ENCODE measurements at regions not wholly inside any gene's neighbourhood (a gene's known extent, or its start where the extent isn't known, plus 50 kb on each side); places are given as distances from the start of the nearest gene placed in this dataset.
"Not testable (repeated sequence)": the region's sequence is repeated elsewhere in the genome, so short reads cannot be mapped to it uniquely, and the experiment has no call there.

DNA sequence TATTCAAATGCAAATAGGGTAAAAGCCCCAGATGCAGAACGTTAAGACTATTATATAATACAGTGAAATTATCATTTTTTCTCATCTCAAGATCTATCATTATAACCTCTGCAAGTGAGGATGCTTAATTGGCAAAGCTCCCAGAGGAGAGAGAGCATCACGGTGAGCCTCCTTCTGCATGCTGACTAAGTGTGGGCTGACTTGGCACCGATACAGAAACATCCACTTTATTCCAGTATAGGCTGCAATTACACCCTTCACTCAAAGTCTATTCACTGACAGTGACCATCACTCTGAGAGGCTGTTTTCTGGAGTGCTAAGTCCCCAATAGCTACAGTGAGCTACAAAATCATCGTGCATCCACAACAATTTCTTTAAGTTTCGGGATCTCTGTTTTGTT is 171.1 kb upstream of the NBPF9 start:
- not testable (repeated sequence) for DNase-seq (ENCODE audit: low read depth in 2 of 3, low spot score in 2 of 3)

DNA sequence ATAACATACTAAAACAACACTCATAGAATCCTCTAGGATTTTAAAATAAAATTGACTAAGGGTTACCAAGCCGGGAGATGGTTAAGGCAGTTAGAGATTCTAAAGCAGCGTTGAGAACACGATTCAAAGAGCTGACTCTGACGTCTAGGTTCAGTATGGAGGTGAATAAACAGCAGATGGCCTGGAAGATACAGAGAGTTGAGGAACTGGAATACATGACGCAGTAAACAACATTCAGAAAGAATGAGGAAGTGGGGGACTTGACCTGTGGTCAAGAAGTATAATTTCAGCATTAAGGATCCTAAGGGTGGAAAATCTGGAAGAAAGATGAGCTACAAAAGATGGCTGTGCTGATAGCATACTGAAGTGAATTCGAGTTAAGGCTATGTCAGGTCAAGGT is 172.5 kb upstream of the NBPF9 start:
- DNase-seq (ENCODE audit: low read depth in 2 of 3, low spot score in 2 of 3), result not testable (repeated sequence)

DNA sequence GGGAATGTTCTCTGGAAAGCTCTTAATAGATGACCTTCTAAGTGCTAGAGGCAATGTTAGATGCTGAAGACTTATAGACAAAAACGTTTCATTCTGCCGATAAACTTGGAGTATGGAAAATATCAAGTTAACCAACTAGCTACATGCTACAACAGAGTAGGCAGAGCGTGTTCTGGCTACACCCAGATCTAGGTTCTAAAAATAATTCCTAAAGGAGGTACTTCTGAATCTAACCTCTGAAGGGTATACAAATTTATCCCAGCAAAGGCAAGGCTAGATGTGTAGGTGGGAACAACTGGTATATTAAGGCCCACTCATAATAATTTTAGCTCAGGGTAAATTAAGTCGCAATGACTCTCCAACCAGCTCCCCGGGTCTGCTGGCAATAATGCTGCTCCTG is 173.1 kb upstream of the NBPF9 start:
- not testable (repeated sequence) for DNase-seq (ENCODE audit: low read depth in 2 of 3, low spot score in 2 of 3)

DNA sequence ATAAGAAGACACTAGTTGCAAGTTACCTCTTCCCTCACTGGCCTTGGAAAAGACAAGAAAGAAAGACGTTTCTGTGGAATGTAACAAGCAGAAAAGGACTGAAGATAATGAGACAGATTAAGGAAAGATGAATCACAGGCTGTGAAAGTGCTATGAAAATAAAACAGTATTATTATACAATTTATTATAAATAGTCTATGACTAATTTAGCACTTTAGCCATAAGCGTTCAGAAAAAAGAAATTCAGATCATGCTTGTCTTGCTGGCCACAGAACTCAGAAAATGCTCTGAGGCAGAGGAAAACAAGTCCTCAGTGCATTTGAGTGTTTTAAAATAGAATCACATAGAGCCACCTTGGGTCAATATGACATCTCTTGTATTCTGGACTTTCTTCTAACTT is 174.8 kb upstream of the NBPF9 start:
- not testable (repeated sequence) for DNase-seq (ENCODE audit: low read depth in 2 of 3, low spot score in 2 of 3)

DNA sequence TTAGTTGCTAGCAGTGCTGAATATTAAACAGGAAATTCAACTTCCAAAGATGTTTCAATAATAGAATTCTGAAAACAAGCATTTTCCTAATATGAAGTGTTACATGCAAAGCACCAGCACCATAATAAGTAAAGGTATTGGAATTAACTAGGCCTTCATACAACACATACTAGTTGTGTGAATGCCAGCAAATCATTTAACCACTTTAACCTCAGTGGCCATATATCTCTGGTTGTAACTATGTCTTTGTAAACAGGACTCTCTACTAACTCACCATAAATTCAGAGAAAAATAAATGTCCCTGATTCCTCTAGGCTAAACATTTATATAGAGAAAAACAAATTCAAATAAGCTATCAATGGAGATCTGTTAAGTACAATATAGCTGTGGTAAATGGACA is 175.7 kb upstream of the NBPF9 start:
- not testable (repeated sequence) for DNase-seq (ENCODE audit: low read depth in 2 of 3, low spot score in 2 of 3)

DNA sequence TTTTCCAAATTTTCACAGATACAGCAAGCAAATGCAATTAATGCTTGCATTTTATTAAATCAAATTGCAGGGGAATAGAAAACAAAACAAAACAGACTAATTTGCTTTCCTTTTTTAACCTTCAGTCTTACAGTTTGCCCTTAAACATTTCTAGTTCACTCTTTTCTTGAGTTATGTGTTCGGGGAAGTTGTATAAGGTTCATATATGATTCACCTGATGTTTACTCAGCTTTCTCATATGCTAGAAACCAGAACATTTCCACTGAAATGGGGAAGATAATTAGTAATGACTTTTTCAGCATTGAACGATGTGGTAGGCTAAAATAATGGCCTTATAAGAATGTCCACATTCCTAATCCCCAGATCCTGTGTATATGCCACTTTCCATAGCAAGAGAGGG is 176.2 kb upstream of the NBPF9 start:
- not testable (repeated sequence) for DNase-seq (ENCODE audit: low read depth in 2 of 3, low spot score in 2 of 3)

DNA sequence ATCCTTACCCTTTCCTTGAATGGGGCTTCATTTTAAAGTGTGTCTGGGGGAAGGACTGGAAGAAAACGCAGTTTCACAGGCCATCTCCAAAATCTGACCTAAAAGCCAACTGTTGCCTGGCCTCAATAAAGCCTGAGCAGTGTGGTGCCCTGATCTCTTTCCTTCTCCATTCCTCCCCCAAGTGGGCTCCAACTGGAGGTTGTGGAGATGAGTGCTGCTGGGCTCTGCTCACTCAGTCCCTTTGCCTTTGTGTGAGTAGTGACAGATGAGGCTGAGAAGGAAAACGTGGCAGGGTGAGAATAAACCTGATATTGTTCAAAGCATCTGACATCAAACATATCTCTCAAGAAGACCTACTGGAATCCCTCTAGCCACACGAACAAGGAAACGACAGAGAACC is 181.4 kb upstream of the NBPF9 start:
- not testable (repeated sequence) for DNase-seq (ENCODE audit: low read depth in 2 of 3, low spot score in 2 of 3)

DNA sequence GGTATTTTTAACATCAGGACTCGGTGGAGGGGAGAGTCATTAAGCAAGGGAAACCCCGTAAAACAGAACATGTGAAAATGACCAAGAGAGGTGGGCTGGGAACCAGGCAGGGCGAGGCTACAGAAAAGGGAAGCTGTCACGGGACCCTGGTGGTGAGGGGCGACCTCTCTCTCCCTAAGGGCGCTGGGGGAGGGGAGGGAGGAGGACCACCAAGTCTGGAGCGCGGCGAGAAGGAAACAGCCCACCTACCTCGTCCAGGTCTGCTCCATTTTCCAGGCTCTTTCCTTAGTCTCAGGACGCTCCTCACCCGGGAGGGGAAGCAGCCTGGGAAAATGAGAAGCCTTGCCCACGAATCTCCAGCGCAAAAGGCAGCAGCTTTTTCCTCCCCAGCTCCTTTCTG is 181.9 kb upstream of the NBPF9 start:
- DNase-seq (ENCODE audit: low read depth in 2 of 3, low spot score in 2 of 3), result not testable (repeated sequence)

DNA sequence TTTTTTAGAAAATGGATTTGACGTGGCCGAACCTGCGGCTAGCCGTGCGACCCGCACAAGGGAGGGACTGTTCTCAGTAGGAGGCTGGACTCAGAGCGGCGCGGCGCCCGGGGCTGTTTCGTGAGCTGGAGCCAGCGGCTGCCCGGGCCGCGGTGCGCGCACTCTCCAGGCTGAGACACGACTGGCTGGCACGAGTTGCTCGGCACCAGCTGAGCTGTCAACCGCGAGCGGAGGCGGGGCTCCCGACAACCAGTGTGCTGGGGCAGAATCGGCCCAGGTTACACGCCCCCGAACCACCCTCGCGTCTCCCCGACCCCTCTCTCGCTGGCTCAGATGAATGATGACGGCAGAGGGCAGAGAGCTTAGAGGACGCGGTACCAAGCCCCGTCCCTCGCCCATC is 182.3 kb upstream of the NBPF9 start:
- not testable (repeated sequence) for DNase-seq (ENCODE audit: low read depth in 2 of 3, low spot score in 2 of 3)

DNA sequence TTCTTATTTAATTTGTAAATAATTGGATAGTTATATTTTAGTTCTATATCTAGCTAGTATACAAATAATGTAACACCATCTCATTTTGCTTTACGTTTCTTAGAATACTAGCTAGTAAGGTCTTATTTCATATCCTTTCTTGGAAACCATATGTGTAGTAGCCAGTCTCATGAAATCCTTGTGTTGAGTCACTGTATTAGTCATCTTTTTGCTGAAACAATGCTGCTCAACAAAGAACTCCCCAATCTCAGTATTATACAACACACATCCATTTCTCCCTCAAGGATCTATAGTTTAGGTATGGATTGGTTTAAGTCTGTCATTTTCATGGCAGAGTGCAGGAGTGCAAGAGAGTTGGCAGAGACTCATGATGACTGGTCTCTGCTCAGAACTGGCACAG is 185.2 kb upstream of the NBPF9 start:
- not testable (repeated sequence) for DNase-seq (ENCODE audit: low read depth in 2 of 3, low spot score in 2 of 3)

DNA sequence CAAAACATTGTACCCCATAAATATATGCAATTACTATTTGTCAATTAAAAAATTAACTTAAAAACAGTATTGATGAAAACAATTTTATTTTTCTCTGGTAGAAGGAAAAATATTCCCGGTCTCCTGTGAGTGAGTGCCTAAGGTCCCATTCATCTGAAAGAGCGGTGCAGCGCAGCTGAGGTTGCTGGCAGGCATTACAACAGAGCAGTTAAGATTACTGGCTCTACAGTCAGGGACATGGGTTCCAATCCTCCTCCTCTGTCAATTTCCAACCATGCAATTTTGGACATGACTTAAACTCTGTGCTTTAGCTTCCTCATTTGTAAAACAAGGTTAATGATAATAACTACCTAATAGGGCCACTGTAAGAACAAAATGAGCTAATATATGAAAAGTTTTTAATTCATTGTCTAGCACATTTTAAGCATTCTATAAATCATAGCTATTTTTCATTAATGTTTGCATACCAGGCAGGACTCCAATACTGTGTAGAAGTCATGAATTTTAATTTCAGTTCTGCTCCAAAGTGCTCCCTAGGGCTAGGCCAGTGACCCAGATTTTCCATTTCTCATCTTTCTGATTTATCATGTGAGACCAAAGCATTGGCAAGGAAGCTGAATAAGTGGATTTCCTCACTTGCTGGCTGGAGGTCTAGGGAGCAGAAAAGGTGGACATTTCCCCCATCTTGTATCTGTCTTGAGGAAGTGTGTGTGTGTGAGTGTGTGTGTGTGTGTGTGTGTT is 174.2 kb upstream of the NBPF19 start:
- DNase-seq (ENCODE audit: low read depth in 2 of 3, low spot score in 2 of 3), result not testable (repeated sequence)

DNA sequence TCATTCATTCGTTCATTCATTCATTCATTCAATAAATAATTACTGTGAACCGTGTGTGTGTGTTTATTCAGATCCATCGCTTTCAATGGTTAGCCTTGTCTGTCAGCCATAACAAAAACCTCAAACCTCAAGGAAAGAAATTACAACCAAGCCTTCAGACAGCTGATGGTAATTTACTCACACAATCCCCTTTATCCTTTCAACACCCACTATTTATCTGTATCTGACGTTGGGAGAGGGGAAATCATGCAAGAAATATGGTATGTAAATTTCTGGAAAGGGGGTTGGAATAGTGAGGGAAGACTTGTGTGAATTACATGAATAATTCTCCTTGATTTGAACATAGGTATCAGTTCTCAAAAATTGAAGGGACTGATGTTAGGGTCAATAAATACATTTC is 173.6 kb upstream of the NBPF19 start:
- DNase-seq (ENCODE audit: low read depth in 2 of 3, low spot score in 2 of 3), result not testable (repeated sequence)

DNA sequence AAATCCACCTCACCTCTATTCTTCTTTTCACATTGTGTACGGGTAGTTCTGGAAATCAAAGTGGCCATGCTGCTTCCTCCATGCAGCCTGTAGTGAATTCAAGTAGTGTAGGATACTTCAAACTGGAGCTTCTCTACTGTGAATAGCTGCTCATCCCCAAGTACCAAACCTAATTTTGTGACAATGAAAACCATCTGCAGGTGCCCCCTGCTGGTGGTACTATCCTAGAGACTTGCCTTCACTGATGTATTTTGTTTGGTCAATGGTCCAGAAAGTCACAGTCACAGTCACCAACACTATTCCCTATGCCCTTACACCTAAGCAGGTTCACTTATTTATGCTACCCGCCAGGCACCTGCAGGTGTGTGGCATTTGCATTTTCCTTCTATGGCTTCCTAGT is 170.0 kb upstream of the NBPF19 start:
- DNase-seq (ENCODE audit: low read depth in 2 of 3, low spot score in 2 of 3), result not testable (repeated sequence)

DNA sequence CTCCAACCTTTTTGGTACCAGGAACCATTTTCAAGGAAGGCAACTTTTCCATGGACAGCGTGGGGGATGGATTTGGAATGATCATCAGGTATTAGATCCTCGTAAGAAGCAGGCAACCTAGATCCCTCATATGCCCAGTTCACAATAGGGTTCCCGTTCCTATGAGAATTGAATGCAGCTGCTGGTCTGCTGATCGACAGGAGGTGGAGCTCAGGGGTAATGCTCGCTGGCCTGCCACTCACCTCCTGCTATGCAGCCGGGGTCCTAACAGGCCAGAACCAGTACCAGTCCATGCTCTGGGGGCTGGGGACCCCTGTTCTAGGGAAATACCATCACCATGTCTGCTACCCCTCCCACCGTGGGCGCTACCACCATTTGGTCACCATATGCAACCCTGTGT is 167.2 kb upstream of the NBPF19 start:
- not testable (repeated sequence) for DNase-seq (ENCODE audit: low read depth in 2 of 3, low spot score in 2 of 3)

DNA sequence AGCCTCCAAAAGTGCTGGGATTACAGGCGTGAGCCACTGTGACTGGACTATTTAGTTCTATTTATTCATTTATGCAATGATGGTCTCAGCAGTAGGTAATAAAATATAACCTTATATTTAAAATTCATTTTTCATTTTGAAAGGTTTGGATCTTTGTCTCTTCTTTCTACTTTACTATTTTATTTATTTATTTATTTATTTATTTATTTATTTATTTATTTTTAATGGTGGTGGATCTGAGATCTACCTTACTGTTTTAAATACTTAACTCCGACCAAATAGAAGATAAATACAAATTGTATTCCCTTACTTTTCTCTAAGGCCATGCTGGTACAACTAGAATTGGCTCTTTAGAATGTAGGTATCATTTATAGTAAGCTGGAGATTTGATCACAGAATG is 159.9 kb upstream of the NBPF19 start:
- not testable (repeated sequence) for DNase-seq (ENCODE audit: low read depth in 2 of 3, low spot score in 2 of 3)

DNA sequence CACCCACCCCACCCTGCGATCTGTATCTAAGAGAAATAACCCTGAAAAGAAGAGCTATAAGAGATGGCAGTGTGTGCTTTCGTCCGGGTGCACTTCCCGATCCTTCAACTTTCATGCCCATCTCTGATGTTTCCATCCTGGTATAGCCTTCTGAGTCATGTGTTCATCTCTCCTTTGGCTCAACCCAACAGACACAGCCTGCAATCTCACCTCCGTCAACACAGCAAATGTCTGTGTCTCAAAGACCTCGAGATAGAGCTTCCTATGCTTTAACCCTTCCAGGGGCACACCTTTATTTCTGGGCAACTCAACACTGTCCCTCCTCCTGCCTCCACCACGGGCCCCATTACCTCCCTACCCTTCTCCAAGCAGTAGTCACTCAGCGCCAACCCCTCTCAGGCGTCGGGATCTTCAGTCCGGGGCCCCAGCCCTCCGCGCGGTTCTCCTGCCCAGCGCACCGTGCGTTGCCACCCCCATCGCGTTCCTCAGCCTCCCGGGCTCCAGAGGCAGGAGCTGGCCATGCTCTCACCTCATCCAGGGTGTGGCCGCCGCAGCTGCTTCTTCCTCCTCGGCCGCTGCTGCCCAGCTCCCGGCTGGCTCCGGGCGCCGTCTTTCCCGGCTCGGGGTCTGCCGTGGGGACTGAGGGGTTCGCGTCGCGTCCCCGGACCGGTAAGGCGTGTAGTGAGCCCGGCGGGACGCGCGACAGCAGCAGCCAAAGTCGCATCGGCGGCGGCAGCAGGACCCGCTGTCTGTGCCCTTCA is 153.7 kb upstream of the NBPF19 start:
- DNase-seq (ENCODE audit: low read depth in 2 of 3, low spot score in 2 of 3), result not testable (repeated sequence)

DNA sequence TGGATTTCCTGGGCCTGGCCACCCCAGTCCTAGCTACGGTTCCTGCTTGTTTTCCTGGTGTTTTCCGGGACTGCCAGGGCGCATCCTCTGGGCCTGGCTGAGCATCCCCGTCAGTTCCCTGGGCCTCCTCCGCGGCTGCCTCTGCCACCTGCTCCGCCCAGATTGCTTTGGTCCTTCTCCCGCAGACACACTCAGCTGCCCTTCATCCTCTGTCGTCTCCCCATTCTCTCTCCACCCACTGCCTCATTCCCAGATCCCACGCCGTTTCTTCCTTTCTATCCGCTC is 153.2 kb upstream of the NBPF19 start:
- not testable (repeated sequence) for DNase-seq (ENCODE audit: low read depth in 2 of 3, low spot score in 2 of 3)

DNA sequence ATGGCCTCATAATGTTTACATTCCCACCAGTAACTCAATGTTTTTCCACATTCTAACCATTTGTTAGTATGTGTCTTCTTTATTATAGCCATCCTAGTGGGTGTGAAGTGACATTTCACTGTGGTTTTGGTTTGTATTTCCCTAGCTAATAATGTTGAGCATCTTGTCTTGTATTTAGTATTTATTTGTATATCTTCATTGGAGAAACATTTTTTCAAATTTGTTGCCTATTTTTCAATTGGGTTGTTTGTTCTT is 144.8 kb upstream of the NBPF19 start:
- DNase-seq (ENCODE audit: low read depth in 2 of 3, low spot score in 2 of 3), result not testable (repeated sequence)

DNA sequence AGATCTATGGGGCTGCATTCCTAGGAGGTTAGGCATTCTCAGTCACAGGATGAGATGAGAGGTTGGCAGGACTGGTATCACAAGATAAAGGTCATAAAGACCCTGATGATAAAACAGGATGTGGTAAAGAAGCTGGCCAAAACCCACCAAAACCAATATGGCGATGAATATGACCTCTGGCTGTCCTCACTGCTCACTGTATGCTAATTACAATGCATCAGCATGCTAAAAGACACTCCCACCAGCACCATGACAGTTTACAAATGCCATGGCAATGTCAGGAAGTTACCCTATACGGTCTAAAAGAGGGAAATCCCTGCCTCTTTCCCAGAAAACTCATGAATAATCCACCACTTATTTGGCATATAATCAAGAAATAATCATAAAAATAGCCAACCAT is 138.8 kb upstream of the NBPF19 start:
- DNase-seq (ENCODE audit: low read depth in 2 of 3, low spot score in 2 of 3), result not testable (repeated sequence)

DNA sequence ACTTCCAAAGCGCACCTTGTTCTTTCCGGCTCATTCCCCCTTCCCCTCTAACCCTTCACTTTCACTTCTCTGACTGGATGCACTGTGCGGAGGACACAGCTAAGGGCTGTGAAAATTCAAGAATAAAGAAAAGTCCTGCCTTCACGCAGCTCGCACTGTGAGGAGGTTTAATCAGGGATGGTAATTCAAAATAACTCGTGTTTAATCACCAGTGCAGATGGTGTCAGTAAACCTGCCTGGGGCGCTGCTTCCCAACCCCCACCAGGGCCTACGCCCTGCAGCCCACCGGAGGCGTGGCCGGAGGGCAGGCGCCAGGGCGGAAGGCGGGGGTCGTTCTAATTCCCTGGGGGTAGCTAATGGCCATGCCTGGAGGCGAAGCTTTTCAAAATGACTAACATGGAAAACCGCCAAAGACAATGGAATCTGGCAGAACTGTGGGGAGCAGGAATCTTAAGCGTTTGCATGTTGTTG is 136.6 kb upstream of the NBPF19 start:
- not testable (repeated sequence) for DNase-seq (ENCODE audit: low read depth in 2 of 3, low spot score in 2 of 3)

DNA sequence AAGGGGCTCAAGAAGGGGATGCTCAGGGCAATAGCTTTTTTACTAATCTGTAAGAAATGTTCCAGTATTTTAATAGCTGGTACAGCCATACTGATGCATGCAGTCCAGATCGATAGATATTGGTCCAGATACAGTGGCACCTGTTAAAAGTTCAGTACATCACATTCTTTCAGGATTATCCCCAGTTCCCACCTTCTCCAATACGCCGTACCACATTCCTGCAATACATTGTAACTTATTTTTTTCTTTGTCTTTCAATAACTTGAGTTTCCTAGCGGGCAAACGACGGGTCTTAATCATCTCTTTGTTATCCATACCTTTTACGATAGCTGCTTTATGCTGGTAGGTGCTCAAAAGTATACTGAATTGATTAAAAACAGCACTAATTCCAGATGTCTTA is 136.1 kb upstream of the NBPF19 start:
- not testable (repeated sequence) for DNase-seq (ENCODE audit: low read depth in 2 of 3, low spot score in 2 of 3)

DNA sequence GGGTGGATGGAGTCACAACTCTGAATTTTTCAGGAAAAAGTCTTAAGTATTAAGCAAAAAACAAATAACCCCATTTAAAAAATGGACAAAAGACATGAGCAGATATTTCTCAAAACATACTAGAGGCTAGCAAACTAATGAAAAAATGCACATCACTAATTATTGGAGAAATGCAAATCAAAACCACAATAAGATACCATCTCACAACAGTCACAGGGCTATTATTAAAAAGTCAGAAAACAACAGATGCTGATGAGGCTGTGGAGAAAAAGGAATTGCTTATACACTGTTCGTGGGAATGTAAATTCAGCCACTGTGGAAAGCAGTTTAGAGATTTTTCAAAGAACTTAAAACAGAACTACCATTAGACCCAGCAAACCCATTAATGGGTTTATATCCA is 125.4 kb upstream of the NBPF19 start:
- DNase-seq (ENCODE audit: low read depth in 2 of 3, low spot score in 2 of 3), result not testable (repeated sequence)
